ENCODE measurements at regions not wholly inside any gene's neighbourhood (a gene's known extent, or its start where the extent isn't known, plus 50 kb on each side); places are given as distances from the start of the nearest gene placed in this dataset.

- H3K27me3 ChIP-seq (ENCODE audit: control insufficient read depth in 2 of 2, insufficient read depth in 2 of 2, low read length in 2 of 2) = no peaks in the 10 kb centered on the region
- intact Hi-C loops (cut with micrococcal nuclease) (no loop called here), dilution Hi-C loops (cut with MboI; ENCODE audit: extremely low pct_ligation_motif_present, low sequenced_read_pairs) (no loop called here)
- no peaks in the 10 kb centered on the region for H3K9me1 ChIP-seq (replicated peaks; ENCODE audit: control insufficient read depth, extremely low read depth, insufficient read depth, low read length)
- no TSS peak for BruUV-seq (replicated peaks)
- H3K79me2 ChIP-seq (ENCODE audit: control insufficient read depth, insufficient read depth, low read length) = no peaks in the 10 kb centered on the region
- FAIRE-seq (no peak), DNase-seq (ENCODE audit: low read depth, low spot score) (no peak)
- POLR2A ChIA-PET = no interaction called here
- TF ChIP-seq CTCF (IDR thresholded peaks at IDR 0.05; ENCODE audit: extremely low read depth in 1 of 2, insufficient read depth in 1 of 2, low read depth in 1 of 2, low read length in 2 of 2) = no peak
- TF ChIP-seq MYC (IDR thresholded peaks at IDR 0.05; ENCODE audit: low read depth, low read length) = no peak
- no peak for TF ChIP-seq FOS (IDR thresholded peaks at IDR 0.05; ENCODE audit: borderline replicate concordance, insufficient read depth, low read length)
- no peak for TF ChIP-seq POLR2AphosphoS5 (IDR thresholded peaks at IDR 0.05; ENCODE audit: insufficient read depth, low read depth, low read length)
- no peak for TF ChIP-seq GATA2 (IDR thresholded peaks at IDR 0.05; ENCODE audit: insufficient read depth, insufficient read length, low read depth, low read length)
- TF ChIP-seq MAX (IDR thresholded peaks at IDR 0.05; ENCODE audit: insufficient read depth, insufficient read length) = no peak
- no peak for TF ChIP-seq POLR2A (IDR thresholded peaks at IDR 0.05; ENCODE audit: low read depth, low read length)
- TF ChIP-seq EZH2 (IDR thresholded peaks at IDR 0.05; ENCODE audit: borderline replicate concordance, low read depth, low read length, severe bottlenecking) = no peak
- TF ChIP-seq JUN (IDR thresholded peaks at IDR 0.05; ENCODE audit: borderline replicate concordance, insufficient read depth, insufficient read length, low read depth) = no peak
- H3K9ac ChIP-seq (replicated peaks; ENCODE audit: extremely low read depth, insufficient read depth, low read length) = no peak overlapping the region
- H3K36me3 ChIP-seq (ENCODE audit: control insufficient read depth in 2 of 2, extremely low read depth in 1 of 2, insufficient read depth in 2 of 2, low read length in 2 of 2) = no peaks in the 10 kb centered on the region
- H3K4me3 ChIP-seq (replicated peaks in 1 of 3; ENCODE audit: insufficient read depth in 1 of 3, low read depth in 1 of 3, low read length in 3 of 3) = no peak overlapping the region
- no peaks in the 10 kb centered on the region for H3K9me3 ChIP-seq (replicated peaks; ENCODE audit: control insufficient read depth, insufficient read depth, low read length)
- no peaks in the 10 kb centered on the region for H4K20me1 ChIP-seq (replicated peaks; ENCODE audit: control insufficient read depth, extremely low read depth, insufficient read depth, low read length)
- CTCF ChIA-PET = no interaction called here
- no peaks in the 10 kb centered on the region for H3K4me1 ChIP-seq (ENCODE audit: control insufficient read depth, extremely low read depth, insufficient read depth, low read length)
- no peak overlapping the region for H3K4me2 ChIP-seq (ENCODE audit: insufficient read depth, low read length)
- H3K27ac ChIP-seq (ENCODE audit: insufficient read depth, low read depth, low read length) = no peak overlapping the region
- H2AFZ ChIP-seq (ENCODE audit: low read depth, low read length) = no peak overlapping the region
Measured at GRCh38 chr4:67365661-67366245, 179.6 kb downstream of the CENPC start.

All from endothelial cell of umbilical vein (primary cell).